ENCODE measurements at regions not wholly inside any gene's neighbourhood (a gene's known extent, or its start where the extent isn't known, plus 50 kb on each side); places are given as distances from the start of the nearest gene placed in this dataset.

DNA sequence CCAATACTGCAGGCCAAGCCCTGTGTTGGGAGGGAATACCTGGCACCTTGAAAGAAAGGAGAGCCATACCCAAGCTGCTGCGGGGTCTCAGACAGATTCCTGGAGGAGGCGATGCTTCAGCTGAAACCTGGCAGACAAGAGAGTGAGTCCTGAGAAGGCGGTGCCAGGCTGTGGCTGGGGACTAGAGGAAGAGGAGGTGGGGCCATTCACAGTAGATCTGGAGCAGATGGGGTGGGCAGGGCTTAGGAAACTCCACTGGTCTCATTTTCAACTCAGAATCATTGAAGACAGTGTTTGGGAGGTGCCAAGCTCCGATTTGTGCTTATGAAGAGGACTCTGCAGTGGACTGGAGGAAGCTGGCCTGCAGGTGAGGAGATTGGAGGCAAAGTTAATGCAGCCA lies 236.3 kb upstream of the MKI67 start:
- H3K4me3 Mint-ChIP-seq: no peak overlapping the region
- DNase-seq (ENCODE audit: extremely low spot score, unreplicated experiment): no peak
- H3K36me3 Mint-ChIP-seq: no peaks in the 10 kb centered on the region
- TF ChIP-seq, protein P1, sequence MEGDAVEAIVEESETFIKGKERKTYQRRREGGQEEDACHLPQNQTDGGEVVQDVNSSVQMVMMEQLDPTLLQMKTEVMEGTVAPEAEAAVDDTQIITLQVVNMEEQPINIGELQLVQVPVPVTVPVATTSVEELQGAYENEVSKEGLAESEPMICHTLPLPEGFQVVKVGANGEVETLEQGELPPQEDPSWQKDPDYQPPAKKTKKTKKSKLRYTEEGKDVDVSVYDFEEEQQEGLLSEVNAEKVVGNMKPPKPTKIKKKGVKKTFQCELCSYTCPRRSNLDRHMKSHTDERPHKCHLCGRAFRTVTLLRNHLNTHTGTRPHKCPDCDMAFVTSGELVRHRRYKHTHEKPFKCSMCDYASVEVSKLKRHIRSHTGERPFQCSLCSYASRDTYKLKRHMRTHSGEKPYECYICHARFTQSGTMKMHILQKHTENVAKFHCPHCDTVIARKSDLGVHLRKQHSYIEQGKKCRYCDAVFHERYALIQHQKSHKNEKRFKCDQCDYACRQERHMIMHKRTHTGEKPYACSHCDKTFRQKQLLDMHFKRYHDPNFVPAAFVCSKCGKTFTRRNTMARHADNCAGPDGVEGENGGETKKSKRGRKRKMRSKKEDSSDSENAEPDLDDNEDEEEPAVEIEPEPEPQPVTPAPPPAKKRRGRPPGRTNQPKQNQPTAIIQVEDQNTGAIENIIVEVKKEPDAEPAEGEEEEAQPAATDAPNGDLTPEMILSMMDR (conservative IDR thresholded peaks at IDR 0.05): no peak
- peaks cover 5% of the 10 kb centered on the region for H3K9me3 Mint-ChIP-seq
- peaks cover 25% of the 10 kb centered on the region for H3K27me3 Mint-ChIP-seq
- H3K27ac Mint-ChIP-seq: no peak overlapping the region
- H3K4me1 Mint-ChIP-seq (ENCODE audit: unreplicated experiment): peaks cover 13% of the 10 kb centered on the region

DNA sequence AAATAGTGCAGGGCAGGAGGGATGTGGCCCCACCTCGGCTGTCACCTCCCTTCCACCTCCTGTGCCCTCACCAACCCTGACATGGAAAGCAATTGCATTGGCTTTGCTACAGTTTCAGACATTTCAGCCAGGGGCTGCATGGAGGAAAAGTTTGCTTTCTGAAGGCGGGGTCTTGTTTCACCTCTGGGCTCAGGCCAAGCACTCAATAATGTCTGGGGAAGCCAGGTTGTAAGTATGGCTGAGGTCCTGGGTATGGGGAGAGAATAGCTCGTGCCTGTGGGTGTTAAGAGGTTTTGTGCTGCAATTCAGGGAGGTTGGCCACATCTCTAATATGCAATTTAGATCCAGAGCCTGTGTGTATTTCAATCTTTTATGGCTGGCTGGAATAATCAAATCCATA lies 238.4 kb upstream of the MKI67 start:
- Mint-ChIP-seq H3K36me3 (no peaks in the 10 kb centered on the region), H3K4me3 (no peak overlapping the region), H3K9me3 (peaks cover 5% of the 10 kb centered on the region), H3K4me1 (ENCODE audit: unreplicated experiment) (peaks cover 13% of the 10 kb centered on the region), H3K27me3 (peaks cover 25% of the 10 kb centered on the region), H3K27ac (no peak overlapping the region)
- no peak for DNase-seq (ENCODE audit: extremely low spot score, unreplicated experiment)
- TF ChIP-seq, protein P1 (conservative IDR thresholded peaks at IDR 0.05): no peak

DNA sequence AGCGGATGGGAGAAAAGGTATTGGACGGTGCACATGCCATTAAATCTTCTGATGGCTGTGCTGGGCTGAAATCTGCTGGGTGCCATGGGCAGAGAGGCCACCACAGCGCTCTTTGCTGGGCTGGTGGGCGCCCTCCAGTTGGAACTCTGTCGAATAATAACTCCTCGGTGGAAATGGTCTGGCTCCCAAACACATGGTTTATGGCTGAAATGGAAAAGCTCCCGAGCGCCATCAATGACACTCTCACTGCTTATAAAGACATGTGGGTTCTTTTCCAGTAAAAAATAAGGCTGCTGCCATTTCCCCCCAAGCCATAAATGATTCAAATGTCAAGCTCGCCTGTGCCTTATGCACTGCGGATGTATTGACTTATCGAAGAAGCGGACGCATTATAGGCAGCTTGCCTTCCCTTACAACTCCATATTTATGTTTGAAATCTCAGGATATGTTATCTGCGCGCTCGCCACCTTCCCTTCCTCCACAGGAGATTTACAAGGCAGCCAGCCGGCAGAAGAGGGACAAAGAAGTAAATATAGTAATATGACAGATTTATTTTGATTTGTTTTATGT lies 239.0 kb upstream of the MKI67 start:
- Mint-ChIP-seq H3K9me3 (peaks cover 5% of the 10 kb centered on the region), H3K36me3 (no peaks in the 10 kb centered on the region), H3K4me1 (ENCODE audit: unreplicated experiment) (peaks cover 13% of the 10 kb centered on the region), H3K27me3 (peaks cover 25% of the 10 kb centered on the region), H3K27ac (no peak overlapping the region), H3K4me3 (no peak overlapping the region)
- TF ChIP-seq, protein P1 (conservative IDR thresholded peaks at IDR 0.05): no peak
- no peak for DNase-seq (ENCODE audit: extremely low spot score, unreplicated experiment)

DNA sequence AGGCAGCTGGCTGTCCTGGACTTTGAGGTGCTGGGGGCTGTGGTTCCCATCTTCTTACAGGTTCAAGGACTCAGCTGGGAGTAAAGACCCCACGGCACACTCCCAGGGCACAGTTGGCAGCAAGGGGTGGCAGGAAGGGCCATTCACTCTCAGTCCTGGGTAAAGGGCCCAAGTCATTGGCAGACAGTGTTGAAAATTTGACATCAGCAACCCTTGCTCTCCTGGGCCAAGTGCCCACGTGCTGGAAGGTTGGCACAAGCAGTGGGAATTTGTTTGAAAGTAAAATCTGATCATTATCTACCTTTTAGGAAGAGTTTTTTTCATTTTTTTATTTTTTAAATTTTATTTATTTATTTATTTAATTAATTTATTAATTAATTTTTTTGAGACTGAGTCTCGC lies 241.6 kb upstream of the MKI67 start:
- Mint-ChIP-seq H3K9me3 (peaks cover 1% of the 10 kb centered on the region), H3K36me3 (no peaks in the 10 kb centered on the region), H3K27me3 (peaks cover 35% of the 10 kb centered on the region), H3K4me3 (no peak overlapping the region), H3K27ac (no peak overlapping the region), H3K4me1 (ENCODE audit: unreplicated experiment) (peaks cover 13% of the 10 kb centered on the region)
- DNase-seq (ENCODE audit: extremely low spot score, unreplicated experiment): no peak
- TF ChIP-seq, protein P1 (conservative IDR thresholded peaks at IDR 0.05): no peak

DNA sequence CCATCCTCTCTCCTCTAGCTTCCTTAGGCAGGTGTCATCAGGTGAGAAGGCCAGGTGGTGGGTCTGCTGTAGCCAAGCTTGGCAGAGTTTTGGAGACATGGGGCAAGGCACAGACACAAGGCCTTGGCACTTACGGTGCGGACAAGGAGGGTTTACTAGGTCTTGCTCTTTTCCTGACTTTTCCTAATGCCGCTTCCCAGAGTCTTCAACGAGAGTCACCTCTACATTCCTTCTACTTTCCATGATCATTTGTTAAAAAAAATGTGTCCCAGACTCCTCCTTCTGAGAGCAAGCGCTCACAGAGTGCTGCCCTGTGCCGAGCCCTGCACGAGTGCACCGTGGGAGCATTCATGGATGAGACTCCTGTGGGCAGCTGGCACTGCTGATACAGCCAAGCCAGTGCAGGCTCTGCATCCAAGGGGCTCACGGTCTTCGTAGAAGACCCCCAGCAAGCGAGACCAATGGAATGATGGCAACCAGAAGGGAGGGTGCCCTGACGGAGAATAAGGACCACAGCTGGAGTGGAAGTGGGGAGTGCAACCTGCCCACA lies 243.0 kb upstream of the MKI67 start:
- H3K9me3 Mint-ChIP-seq: peaks cover 4% of the 10 kb centered on the region
- H3K4me3 Mint-ChIP-seq: no peak overlapping the region
- H3K27me3 Mint-ChIP-seq: peaks cover 30% of the 10 kb centered on the region
- peaks cover 13% of the 10 kb centered on the region for H3K4me1 Mint-ChIP-seq (ENCODE audit: unreplicated experiment)
- DNase-seq (ENCODE audit: extremely low spot score, unreplicated experiment): no peak
- TF ChIP-seq, protein P1 (conservative IDR thresholded peaks at IDR 0.05): no peak
- no peaks in the 10 kb centered on the region for H3K36me3 Mint-ChIP-seq
- no peak overlapping the region for H3K27ac Mint-ChIP-seq

All from type B pancreatic cell (in vitro differentiated cells).